HFF-Myc (cell line): ENCODE measurements at regions not wholly inside any gene's neighbourhood (a gene's known extent, or its start where the extent isn't known, plus 50 kb on each side); places are given as distances from the start of the nearest gene placed in this dataset.

Experiments used
- DNase-seq: peaks from one replicate; pipeline ENCODE4 v3.0.0-alpha.2; 2011; ENCODE audit warnings: low read depth; ENCODE audit errors: extremely low read depth
- H3K4me3 ChIP-seq: replicated peaks from 2 replicates; pipeline ENCODE4 v1.5.1; 2011; ENCODE audit warnings: low read depth, mild to moderate bottlenecking, control low read depth, low read length
- CTCF ChIP-seq: IDR thresholded peaks from 2 replicates; pipeline ENCODE4 v1.5.1; 2012; ENCODE audit warnings: mild to moderate bottlenecking, low read depth, low read length, control low read depth; ENCODE audit errors: missing control alignments

- no peak for TF ChIP-seq CTCF
- no peak for DNase-seq
- H3K4me3 ChIP-seq = no peak overlapping the region
These were observed 203.3 kb downstream of the SEC23IP start for GRCh38 chr10:120095875-120096274.

GRCh38 chr10:120097766-120098165, 205.2 kb downstream of the SEC23IP start:
- TF ChIP-seq CTCF = no peak
- DNase-seq = no peak
- no peak overlapping the region for H3K4me3 ChIP-seq

DNA sequence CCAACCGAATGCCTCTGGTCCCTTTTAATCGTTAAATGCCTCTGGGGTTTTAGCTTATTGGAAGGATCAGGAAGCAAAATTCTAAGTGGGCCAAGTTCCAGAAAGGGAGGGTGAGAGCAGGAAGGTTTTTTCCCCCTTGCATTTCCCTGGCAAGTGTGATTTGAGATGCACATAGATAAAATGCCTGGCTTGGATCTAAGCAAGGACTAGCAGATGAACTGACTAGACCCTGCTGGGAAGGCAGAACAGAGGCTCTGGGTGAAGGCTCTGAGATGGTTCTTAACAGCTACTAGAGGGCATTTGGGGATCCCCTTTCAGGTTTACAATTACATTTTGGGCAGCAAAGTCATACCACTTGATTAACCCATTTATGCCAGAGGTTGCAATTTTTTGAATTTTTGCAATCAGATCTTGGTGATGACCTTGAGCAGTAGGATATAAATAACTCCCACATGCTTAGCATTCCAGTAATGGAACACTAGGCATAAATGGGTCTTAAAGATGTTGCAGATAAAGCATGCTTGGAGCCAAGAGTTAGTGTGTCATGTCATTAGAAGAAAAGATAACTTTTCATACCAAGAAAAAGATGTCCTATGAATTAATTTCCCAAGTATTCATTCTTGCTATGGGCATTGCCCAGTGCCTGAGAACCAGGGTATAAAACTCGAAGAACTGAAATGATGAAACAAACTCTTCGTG, 205.9 kb downstream of the SEC23IP start:
- no peak for DNase-seq
- no peak overlapping the region for H3K4me3 ChIP-seq
- TF ChIP-seq CTCF = no peak

DNA sequence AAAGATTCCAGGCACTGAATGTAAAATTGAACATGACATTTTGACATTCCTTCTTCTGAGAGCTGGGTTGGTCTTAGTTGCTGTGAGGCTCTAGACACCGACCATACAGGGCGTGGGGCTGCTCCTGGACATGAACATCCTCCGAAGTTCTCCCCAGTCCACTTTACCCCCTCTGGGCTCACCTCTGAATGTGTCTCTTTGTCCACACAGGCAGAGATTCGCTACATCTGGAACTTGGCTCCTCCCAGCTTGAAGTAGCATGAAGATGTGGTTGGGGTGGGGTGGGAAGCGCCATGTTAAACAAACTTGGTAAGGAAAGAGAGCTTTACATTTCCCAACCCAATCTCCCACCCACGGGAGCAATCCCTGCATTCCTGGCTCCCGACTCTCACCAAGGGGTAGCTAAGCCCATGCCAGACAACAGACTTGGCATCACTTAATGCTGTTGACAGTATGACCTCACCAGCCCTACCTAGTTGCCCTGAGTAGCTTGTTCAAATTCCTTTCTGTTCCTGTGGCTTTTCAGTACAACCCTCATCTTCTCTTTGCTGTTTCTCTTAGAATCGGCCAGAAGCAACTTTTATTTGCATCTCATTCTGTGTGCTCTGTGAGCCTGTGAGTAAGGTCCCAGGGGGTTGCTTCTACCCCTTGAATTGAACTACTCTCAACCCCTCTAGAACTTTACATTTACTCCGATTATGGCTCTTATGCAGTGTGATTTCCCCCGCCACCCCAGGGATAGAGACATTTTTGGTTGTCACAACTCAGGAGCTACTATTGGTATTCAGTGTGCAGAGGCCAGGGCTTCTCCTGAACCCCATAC, 211.4 kb downstream of the SEC23IP start:
- TF ChIP-seq CTCF = no peak
- DNase-seq = no peak
- no peak overlapping the region for H3K4me3 ChIP-seq

DNA sequence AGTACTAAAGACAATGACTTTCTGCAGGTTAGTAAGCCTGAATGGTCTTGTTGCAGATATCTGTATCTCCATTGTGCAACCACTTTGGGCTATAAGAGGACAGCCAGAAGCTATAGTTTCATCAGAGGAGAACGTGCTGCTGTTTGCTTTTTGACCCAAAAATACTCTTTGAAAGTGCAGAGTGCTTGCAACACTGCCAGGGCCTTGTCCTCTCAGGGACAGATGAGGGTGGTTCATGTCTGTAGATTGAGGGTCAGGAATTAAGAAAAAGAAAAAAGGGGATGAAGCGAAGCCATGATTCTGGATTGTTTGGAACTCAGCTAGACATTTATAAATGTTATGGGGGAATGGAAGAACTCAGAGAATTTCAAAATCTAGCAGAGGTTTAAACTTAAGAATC, 212.5 kb downstream of the SEC23IP start:
- H3K4me3 ChIP-seq = no peak overlapping the region
- DNase-seq = no peak

DNA sequence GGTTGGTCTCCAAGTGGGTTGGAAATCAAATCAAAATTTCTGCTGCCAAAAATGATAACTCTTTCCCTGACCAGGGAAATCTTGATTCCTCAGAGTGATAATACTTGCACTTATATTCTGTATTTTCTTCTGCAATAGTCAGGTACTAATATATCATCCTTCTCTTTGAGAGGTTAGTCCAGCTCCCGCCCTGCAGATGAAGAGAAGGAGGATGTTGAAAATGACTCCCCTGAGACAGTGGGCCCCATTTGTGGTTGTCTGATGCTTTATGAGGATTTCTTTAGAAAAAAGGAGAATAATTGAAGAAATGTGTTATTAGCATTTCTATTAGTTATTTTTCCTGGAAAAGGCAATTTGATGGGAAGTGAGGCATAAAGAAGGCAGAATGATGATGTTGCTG, 213.0 kb downstream of the SEC23IP start:
- DNase-seq = no peak

More for the DNA sequence above, 212.5 kb downstream of the SEC23IP start:
- no peak for TF ChIP-seq CTCF

More for the DNA sequence above, 213.0 kb downstream of the SEC23IP start:
- TF ChIP-seq CTCF = no peak
- H3K4me3 ChIP-seq = no peak overlapping the region
